ENCODE measurements at regions not wholly inside any gene's neighbourhood (a gene's known extent, or its start where the extent isn't known, plus 50 kb on each side); places are given as distances from the start of the nearest gene placed in this dataset.

DNA sequence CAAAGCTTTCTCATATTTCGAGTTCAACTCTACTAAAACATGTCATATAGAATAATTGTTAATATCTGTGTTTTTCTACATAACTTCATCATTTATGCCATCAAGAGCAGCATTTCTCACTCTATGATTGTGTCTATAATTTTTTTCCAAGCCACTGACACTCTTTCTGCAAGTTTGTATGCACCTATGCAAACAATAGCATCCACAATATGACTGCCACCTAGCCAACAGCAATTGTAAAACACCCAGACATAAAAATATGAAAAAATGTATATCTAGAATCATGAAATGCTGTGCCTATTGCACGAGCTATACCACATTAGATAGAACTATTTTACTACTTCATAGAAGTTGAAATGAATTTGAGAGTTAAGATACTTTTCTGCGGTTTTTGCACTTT, 286.5 kb upstream of the MARCKS start:
- Histone ChIP-seq H3K4me2 (ENCODE audit: low read length) (no peak overlapping the region), H4K20me1 (ENCODE audit: insufficient read depth, low read length) (no peaks in the 10 kb centered on the region), H3K36me3 (ENCODE audit: insufficient read depth, low read length) (no peaks in the 10 kb centered on the region), H2AFZ (ENCODE audit: low read depth, low read length) (no peak overlapping the region), H3K27ac (ENCODE audit: low read depth, low read length) (no peak overlapping the region), H3K4me1 (ENCODE audit: insufficient read depth, low read length) (no peaks in the 10 kb centered on the region), H3K4me3 (ENCODE audit: insufficient read depth, low read depth, low read length) (no peak overlapping the region), H3K27me3 (ENCODE audit: insufficient read depth, low read length) (no peaks in the 10 kb centered on the region), H3K9ac (ENCODE audit: low read length) (no peak overlapping the region), H3K79me2 (ENCODE audit: insufficient read depth, low read length) (no peaks in the 10 kb centered on the region), H3K9me3 (ENCODE audit: insufficient read depth, low read depth, low read length) (no peaks in the 10 kb centered on the region)
- Mint-ChIP-seq H3K4me3 (ENCODE audit: unreplicated experiment) (no peak overlapping the region), H3K9me3 (ENCODE audit: unreplicated experiment) (no peaks in the 10 kb centered on the region), H3K27me3 (ENCODE audit: low read depth, unreplicated experiment) (no peaks in the 10 kb centered on the region), H3K36me3 (ENCODE audit: low read depth, unreplicated experiment) (no peaks in the 10 kb centered on the region), H3K4me1 (ENCODE audit: low read depth, unreplicated experiment) (no peaks in the 10 kb centered on the region), H3K27ac (ENCODE audit: unreplicated experiment) (no peak overlapping the region)
- no peak for DNase-seq (ENCODE audit: low read depth)
- no peak for FAIRE-seq
- TF ChIP-seq, protein P1, sequence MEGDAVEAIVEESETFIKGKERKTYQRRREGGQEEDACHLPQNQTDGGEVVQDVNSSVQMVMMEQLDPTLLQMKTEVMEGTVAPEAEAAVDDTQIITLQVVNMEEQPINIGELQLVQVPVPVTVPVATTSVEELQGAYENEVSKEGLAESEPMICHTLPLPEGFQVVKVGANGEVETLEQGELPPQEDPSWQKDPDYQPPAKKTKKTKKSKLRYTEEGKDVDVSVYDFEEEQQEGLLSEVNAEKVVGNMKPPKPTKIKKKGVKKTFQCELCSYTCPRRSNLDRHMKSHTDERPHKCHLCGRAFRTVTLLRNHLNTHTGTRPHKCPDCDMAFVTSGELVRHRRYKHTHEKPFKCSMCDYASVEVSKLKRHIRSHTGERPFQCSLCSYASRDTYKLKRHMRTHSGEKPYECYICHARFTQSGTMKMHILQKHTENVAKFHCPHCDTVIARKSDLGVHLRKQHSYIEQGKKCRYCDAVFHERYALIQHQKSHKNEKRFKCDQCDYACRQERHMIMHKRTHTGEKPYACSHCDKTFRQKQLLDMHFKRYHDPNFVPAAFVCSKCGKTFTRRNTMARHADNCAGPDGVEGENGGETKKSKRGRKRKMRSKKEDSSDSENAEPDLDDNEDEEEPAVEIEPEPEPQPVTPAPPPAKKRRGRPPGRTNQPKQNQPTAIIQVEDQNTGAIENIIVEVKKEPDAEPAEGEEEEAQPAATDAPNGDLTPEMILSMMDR (IDR thresholded peaks at IDR 0.05; ENCODE audit: insufficient read depth, low read depth, low read length), result no peak
- TF ChIP-seq EZH2 (IDR thresholded peaks at IDR 0.05; ENCODE audit: insufficient read depth, low read length), result no peak

DNA sequence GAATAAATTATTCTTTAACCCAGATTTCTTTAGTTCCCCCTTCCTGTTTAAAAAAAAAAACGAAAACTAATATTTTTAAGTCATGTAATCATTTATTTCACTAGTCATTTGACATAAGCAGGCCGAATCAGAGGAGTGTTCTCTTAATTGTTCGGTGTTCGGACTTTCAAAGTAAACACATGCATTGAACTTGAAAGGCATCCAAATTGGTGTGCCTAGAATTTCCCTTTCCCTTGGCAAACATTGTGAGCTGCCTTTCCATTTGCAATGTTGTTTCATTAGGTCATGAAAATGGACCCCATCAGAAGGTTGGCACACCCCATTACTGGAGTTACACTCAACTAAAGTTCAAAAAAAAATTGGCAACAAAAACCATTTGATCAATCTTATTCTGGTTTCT, 283.0 kb upstream of the MARCKS start:
- no peaks in the 10 kb centered on the region for H3K36me3 ChIP-seq (ENCODE audit: insufficient read depth, low read length)
- H3K27ac ChIP-seq (ENCODE audit: low read depth, low read length), result no peak overlapping the region
- no peaks in the 10 kb centered on the region for H3K27me3 ChIP-seq (ENCODE audit: insufficient read depth, low read length)
- no peak for DNase-seq (ENCODE audit: low read depth)
- no peak for FAIRE-seq
- Mint-ChIP-seq H3K4me1 (ENCODE audit: low read depth, unreplicated experiment) (no peaks in the 10 kb centered on the region), H3K36me3 (ENCODE audit: low read depth, unreplicated experiment) (no peaks in the 10 kb centered on the region), H3K4me3 (ENCODE audit: unreplicated experiment) (no peak overlapping the region), H3K9me3 (ENCODE audit: unreplicated experiment) (peaks cover 3% of the 10 kb centered on the region), H3K27ac (ENCODE audit: unreplicated experiment) (no peak overlapping the region), H3K27me3 (ENCODE audit: low read depth, unreplicated experiment) (no peaks in the 10 kb centered on the region)
- no peak overlapping the region for H3K9ac ChIP-seq (ENCODE audit: low read length)
- peaks cover 6% of the 10 kb centered on the region for H3K9me3 ChIP-seq (ENCODE audit: insufficient read depth, low read depth, low read length)
- no peaks in the 10 kb centered on the region for H3K79me2 ChIP-seq (ENCODE audit: insufficient read depth, low read length)
- no peak overlapping the region for H3K4me3 ChIP-seq (ENCODE audit: insufficient read depth, low read depth, low read length)
- TF ChIP-seq EZH2 (IDR thresholded peaks at IDR 0.05; ENCODE audit: insufficient read depth, low read length), result no peak
- TF ChIP-seq, protein P1 (IDR thresholded peaks at IDR 0.05; ENCODE audit: insufficient read depth, low read depth, low read length), result no peak
- no peaks in the 10 kb centered on the region for H4K20me1 ChIP-seq (ENCODE audit: insufficient read depth, low read length)
- H3K4me1 ChIP-seq (ENCODE audit: insufficient read depth, low read length), result no peaks in the 10 kb centered on the region
- no peak overlapping the region for H2AFZ ChIP-seq (ENCODE audit: low read depth, low read length)
- H3K4me2 ChIP-seq (ENCODE audit: low read length), result no peak overlapping the region

- no peak overlapping the region for H2AFZ ChIP-seq (ENCODE audit: low read depth, low read length)
- no peaks in the 10 kb centered on the region for H3K36me3 Mint-ChIP-seq (ENCODE audit: low read depth, unreplicated experiment)
- peaks cover 8% of the 10 kb centered on the region for H3K9me3 ChIP-seq (ENCODE audit: insufficient read depth, low read depth, low read length)
- H3K36me3 ChIP-seq (ENCODE audit: insufficient read depth, low read length), result no peaks in the 10 kb centered on the region
- no peaks in the 10 kb centered on the region for H3K79me2 ChIP-seq (ENCODE audit: insufficient read depth, low read length)
- no peaks in the 10 kb centered on the region for H3K27me3 Mint-ChIP-seq (ENCODE audit: low read depth, unreplicated experiment)
- no peak overlapping the region for H3K27ac ChIP-seq (ENCODE audit: low read depth, low read length)
- no peak overlapping the region for H3K4me2 ChIP-seq (ENCODE audit: low read length)
- H3K4me1 ChIP-seq (ENCODE audit: insufficient read depth, low read length), result no peaks in the 10 kb centered on the region
- DNase-seq (ENCODE audit: low read depth), result no peak
- no peaks in the 10 kb centered on the region for H4K20me1 ChIP-seq (ENCODE audit: insufficient read depth, low read length)
- H3K9ac ChIP-seq (ENCODE audit: low read length), result no peak overlapping the region
- no peaks in the 10 kb centered on the region for H3K27me3 ChIP-seq (ENCODE audit: insufficient read depth, low read length)
- no peak for FAIRE-seq
- H3K4me1 Mint-ChIP-seq (ENCODE audit: low read depth, unreplicated experiment), result no peaks in the 10 kb centered on the region
- H3K4me3 Mint-ChIP-seq (ENCODE audit: unreplicated experiment), result no peak overlapping the region
- no peak overlapping the region for H3K4me3 ChIP-seq (ENCODE audit: insufficient read depth, low read depth, low read length)
- peaks cover 4% of the 10 kb centered on the region for H3K9me3 Mint-ChIP-seq (ENCODE audit: unreplicated experiment)
- TF ChIP-seq, protein P1 (IDR thresholded peaks at IDR 0.05; ENCODE audit: insufficient read depth, low read depth, low read length), result no peak
- no peak for TF ChIP-seq EZH2 (IDR thresholded peaks at IDR 0.05; ENCODE audit: insufficient read depth, low read length)
- no peak overlapping the region for H3K27ac Mint-ChIP-seq (ENCODE audit: unreplicated experiment)
Observed at GRCh38 chr6:113576310-113576709, 280.8 kb upstream of the MARCKS start.
